HCT116 (cell line): ENCODE measurements at regions not wholly inside any gene's neighbourhood (a gene's known extent, or its start where the extent isn't known, plus 50 kb on each side); places are given as distances from the start of the nearest gene placed in this dataset.

ENCODE experiments used
- ATAC-seq: fragments of 200-7000 bp; cut with Tn5 transposase; 2 replicates; pipeline ENCODE4 v1.9.1; 2020; ENCODE audit warnings: mild to moderate bottlenecking, moderate library complexity
- BruUV-seq: library from RNA; stranded (reverse); fragments of 400-500 nt; replicated peaks from 2 replicates; lab custom pipeline; 2021; lab: Mats Ljungman, UMichigan
- CTCF ChIA-PET: fragments of 300-600 bp; sonication (Branson Sonifier 250); formaldehyde crosslinking; loops from one replicate; lab custom pipeline; 2021; ENCODE audit warnings: antibody characterized with exemption; lab: Charles Lee
- POLR2A ChIA-PET: fragments of 300-600, 350-600 bp; sonication (Branson Sonifier 250); formaldehyde crosslinking; loops from one replicate; lab custom pipeline; 2021; ENCODE audit warnings: antibody characterized with exemption; lab: Charles Lee
- RAD21 ChIA-PET, 2 experiments: fragments of 300-600 bp; sonication (Branson Sonifier 250); formaldehyde crosslinking; loops; one replicate each; lab custom pipeline; 2023; ENCODE audit warnings: low total read pairs in 2 of 2; ENCODE audit not compliant: uncharacterized antibody in 2 of 2, unreplicated experiment in 2 of 2, low non-redundant PET in 1 of 2; lab: Charles Lee
- DNase-seq: peaks from one replicate; pipeline ENCODE4 v3.0.0-alpha.2; 2010; ENCODE audit warnings: low read depth, low spot score
- H2AFZ ChIP-seq: fragments of 200-600 bp; shearing (Covaris generic), sonication (generic); 2 replicates; pipeline ENCODE4 v1.6.1; 2017; ENCODE audit warnings: low read depth, mixed run types, mixed read lengths, antibody characterized with exemption, low read length; ENCODE audit not compliant: poor library complexity, severe bottlenecking
- H3K27ac ChIP-seq: 2 replicates; pipeline ENCODE4 v1.5.1; 2012; ENCODE audit warnings: low read depth, low read length
- H3K27me3 ChIP-seq: fragments of 200-600 bp; sonication (generic); 2 replicates; pipeline ENCODE4 v1.6.1; 2016; ENCODE audit warnings: mixed run types, low read length, mixed read lengths; ENCODE audit not compliant: insufficient read depth
- H3K36me3 ChIP-seq, 2 experiments: fragments of 200-500 bp in 1 of 2; fragments of 200-600 bp in 1 of 2; sonication (Bioruptor generic) in 1 of 2; sonication (generic) in 1 of 2; 2 replicates each; pipeline versions ENCODE4 v1.5.1 to v1.6.1; 2014 to 2016; ENCODE audit warnings: low read length in 2 of 2, inconsistent platforms in 1 of 2, mixed read lengths in 1 of 2, mixed run types in 1 of 2; ENCODE audit not compliant: insufficient read depth in 2 of 2, control insufficient read depth in 1 of 2
- H3K4me1 ChIP-seq, 2 experiments: fragments of 200-600 bp in 1 of 2; sonication (generic) in 1 of 2; 2 replicates each; pipeline versions ENCODE4 v1.5.1 to v1.6.1; 2012 to 2017; ENCODE audit warnings: low read length in 2 of 2, inconsistent platforms in 1 of 2, mild to moderate bottlenecking in 1 of 2, mixed read lengths in 1 of 2, mixed run types in 1 of 2, moderate library complexity in 1 of 2; ENCODE audit not compliant: insufficient read depth in 2 of 2, control insufficient read depth in 1 of 2
- H3K4me2 ChIP-seq: fragments of 200-600 bp; sonication (generic); 2 replicates; pipeline ENCODE4 v1.6.1; 2017; ENCODE audit warnings: mixed run types, low read length, mixed read lengths
- H3K4me3 ChIP-seq, 2 experiments: fragments of 200-600 bp in 1 of 2; sonication (generic) in 1 of 2; replicated peaks in 1 of 2; 2 replicates each; pipeline ENCODE4 v1.5.1; 2011 to 2016; ENCODE audit warnings: low read length in 2 of 2, control low read depth in 1 of 2, low read depth in 1 of 2, mild to moderate bottlenecking in 1 of 2, mixed read lengths in 1 of 2, mixed run types in 1 of 2
- H3K79me2 ChIP-seq: fragments of 200-600 bp; sonication (generic); 2 replicates; pipeline ENCODE4 v1.6.1; 2017; ENCODE audit warnings: mild to moderate bottlenecking, mixed run types, low read length, moderate library complexity, mixed read lengths; ENCODE audit not compliant: insufficient read depth
- H3K9ac ChIP-seq: fragments of 200-600 bp; sonication (generic); 2 replicates; pipeline ENCODE4 v1.6.1; 2016; ENCODE audit warnings: low read length, mixed read lengths
- H3K9me2 ChIP-seq: fragments of 200-600 bp; sonication (generic), shearing (Covaris generic); 2 replicates; pipeline ENCODE4 v1.6.1; 2017; ENCODE audit warnings: mixed run types, mild to moderate bottlenecking, moderate library complexity; ENCODE audit not compliant: insufficient read depth
- H3K9me3 ChIP-seq, 2 experiments: fragments of 200-500 bp in 1 of 2; fragments of 200-600 bp in 1 of 2; sonication (Bioruptor generic) in 1 of 2; sonication (generic) in 1 of 2; 2 replicates each; pipeline ENCODE4 v1.6.1; 2014 to 2017; ENCODE audit warnings: low read length in 2 of 2, mixed read lengths in 2 of 2, inconsistent platforms in 1 of 2, low read depth in 1 of 2, mild to moderate bottlenecking in 1 of 2, mixed run types in 1 of 2, moderate library complexity in 1 of 2; ENCODE audit not compliant: control insufficient read depth in 1 of 2, insufficient read depth in 1 of 2
- H4K20me1 ChIP-seq: fragments of 200-600 bp; sonication (generic), shearing (Covaris generic); 2 replicates; pipeline ENCODE4 v1.6.1; 2017; ENCODE audit warnings: mixed run types, mild to moderate bottlenecking, moderate library complexity; ENCODE audit not compliant: insufficient read depth
- CTCF ChIP-seq, 3 experiments: fragments of 200-600 bp in 1 of 3; sonication (generic) in 1 of 3; IDR thresholded peaks in 2 of 3; conservative IDR thresholded peaks in 1 of 3; 2 replicates each; pipeline ENCODE4 v1.5.1; 2012 to 2017; ENCODE audit warnings: low read depth in 2 of 3, low read length in 2 of 3, antibody characterized with exemption in 1 of 3, borderline replicate concordance in 1 of 3, control low read depth in 1 of 3, mild to moderate bottlenecking in 1 of 3, mixed read lengths in 1 of 3, mixed run types in 1 of 3, moderate library complexity in 1 of 3; ENCODE audit not compliant: insufficient read depth in 1 of 3
- ELF1 ChIP-seq: IDR thresholded peaks from 2 replicates; pipeline ENCODE4 v1.6.1; 2012; ENCODE audit warnings: low read depth, borderline replicate concordance
- RAD21 ChIP-seq: IDR thresholded peaks from 2 replicates; pipeline ENCODE4 v1.6.1; 2012; ENCODE audit warnings: low read depth, mild to moderate bottlenecking
- SIN3A ChIP-seq: IDR thresholded peaks from 2 replicates; pipeline ENCODE4 v1.6.1; 2012; ENCODE audit warnings: low read depth
- ZBTB33 ChIP-seq: IDR thresholded peaks from 2 replicates; pipeline ENCODE4 v1.6.1; 2011; ENCODE audit warnings: mild to moderate bottlenecking, low read length, moderate library complexity; ENCODE audit not compliant: insufficient replicate concordance; ENCODE audit errors: extremely low read depth
- intact Hi-C: fragments of 100-400 bp; cut with micrococcal nuclease; formaldehyde crosslinking; loops from 2 replicates; pipeline ENCODE4 v1.10.0; 2022

- TF ChIP-seq ZBTB33 (no peak), SIN3A (no peak)
Observed at GRCh38 chr2:240298117-240298790, 137.2 kb upstream of the GPC1 start (continued).

- no TSS peak for BruUV-seq
- CTCF ChIA-PET = no interaction called here
- Histone ChIP-seq H3K27ac (no peak overlapping the region), H3K27me3 (no peaks in the 10 kb centered on the region), H3K9ac (no peak overlapping the region), H3K9me3 (no peaks in the 10 kb centered on the region), H4K20me1 (no peaks in the 10 kb centered on the region), H3K79me2 (no peaks in the 10 kb centered on the region), H2AFZ (no peak overlapping the region), H3K4me1 (peaks cover 8 to 16% of the 10 kb centered on the region in 2 experiments), H3K36me3 (no peaks in the 10 kb centered on the region), H3K4me2 (no peak overlapping the region), H3K4me3 (no peak overlapping the region), H3K9me2 (no peaks in the 10 kb centered on the region)
- DNase-seq (no peak), ATAC-seq (peak; percentile 44; the same call in 1 of the 2 replicates)
- TF ChIP-seq ELF1 (no peak), RAD21 (peak; percentile 46), CTCF (IDR thresholded peaks at IDR 0.05 in 2 of 3, conservative IDR thresholded peaks at IDR 0.05 in 1 of 3; ENCODE audit: borderline replicate concordance in 1 of 3, insufficient read depth in 1 of 3, low read depth in 2 of 3, low read length in 2 of 3) (peak in 2 of 3 experiments; percentile 11 to 25; a peak in 2 of 6 replicates)
- RAD21 ChIA-PET = no interaction called here
- POLR2A ChIA-PET = no interaction called here
- intact Hi-C loops = loop anchor here (10.0 kb wide), 1 partner anchor 136 kb away; the partner anchor contains the start of gene GPC1
Observed at GRCh38 chr2:240298803-240299709, 136.4 kb upstream of the GPC1 start.
